Fibroblast of villous mesenchyme (primary cell): ENCODE measurements at regions not wholly inside any gene's neighbourhood (a gene's known extent, or its start where the extent isn't known, plus 50 kb on each side); places are given as distances from the start of the nearest gene placed in this dataset.
"Not testable (repeated sequence)": the region's sequence is repeated elsewhere in the genome, so short reads cannot be mapped to it uniquely, and the experiment has no call there.

ENCODE experiments used
- DNase-seq: peaks from one replicate; pipeline ENCODE4 v3.0.0-alpha.2; 2010; ENCODE audit warnings: low read depth
- H3K4me3 ChIP-seq: 2 replicates; pipeline ENCODE4 v1.5.1; 2011; ENCODE audit warnings: low read depth, mild to moderate bottlenecking, low read length
- TF ChIP-seq, protein P1 (sequence below): IDR thresholded peaks from 2 replicates; pipeline ENCODE4 v1.5.1; 2012; ENCODE audit warnings: low read depth, mild to moderate bottlenecking, low read length; ENCODE audit not compliant: insufficient read depth

- TF ChIP-seq, protein P1, sequence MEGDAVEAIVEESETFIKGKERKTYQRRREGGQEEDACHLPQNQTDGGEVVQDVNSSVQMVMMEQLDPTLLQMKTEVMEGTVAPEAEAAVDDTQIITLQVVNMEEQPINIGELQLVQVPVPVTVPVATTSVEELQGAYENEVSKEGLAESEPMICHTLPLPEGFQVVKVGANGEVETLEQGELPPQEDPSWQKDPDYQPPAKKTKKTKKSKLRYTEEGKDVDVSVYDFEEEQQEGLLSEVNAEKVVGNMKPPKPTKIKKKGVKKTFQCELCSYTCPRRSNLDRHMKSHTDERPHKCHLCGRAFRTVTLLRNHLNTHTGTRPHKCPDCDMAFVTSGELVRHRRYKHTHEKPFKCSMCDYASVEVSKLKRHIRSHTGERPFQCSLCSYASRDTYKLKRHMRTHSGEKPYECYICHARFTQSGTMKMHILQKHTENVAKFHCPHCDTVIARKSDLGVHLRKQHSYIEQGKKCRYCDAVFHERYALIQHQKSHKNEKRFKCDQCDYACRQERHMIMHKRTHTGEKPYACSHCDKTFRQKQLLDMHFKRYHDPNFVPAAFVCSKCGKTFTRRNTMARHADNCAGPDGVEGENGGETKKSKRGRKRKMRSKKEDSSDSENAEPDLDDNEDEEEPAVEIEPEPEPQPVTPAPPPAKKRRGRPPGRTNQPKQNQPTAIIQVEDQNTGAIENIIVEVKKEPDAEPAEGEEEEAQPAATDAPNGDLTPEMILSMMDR: peak; percentile 26
- H3K4me3 ChIP-seq: no peak overlapping the region
- DNase-seq: peak; percentile 32
Observed at GRCh38 chr7:118918556-118918955, 694.1 kb downstream of the ANKRD7 start.

DNA sequence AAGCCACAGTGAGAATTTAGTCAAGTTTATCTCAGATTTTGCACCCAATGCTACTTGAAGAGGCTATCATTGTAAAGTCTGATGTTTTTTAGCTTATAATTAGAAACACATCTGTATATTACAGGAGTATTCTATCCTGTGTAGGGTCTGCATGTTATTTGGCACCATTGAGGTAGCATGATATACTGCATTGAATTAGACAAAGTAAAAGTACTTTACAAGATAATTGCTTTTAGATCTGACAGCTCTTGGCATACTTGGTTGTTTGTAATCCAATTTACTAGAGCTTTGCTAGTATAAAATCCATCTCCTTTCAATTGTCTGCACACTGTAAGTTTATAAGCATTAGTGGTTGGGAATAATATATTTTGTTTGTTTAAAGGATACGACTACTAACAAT, 714.3 kb downstream of the ANKRD7 start:
- no peak overlapping the region for H3K4me3 ChIP-seq
- DNase-seq: no peak
- TF ChIP-seq, protein P1: no peak

GRCh38 chr7:118944271-118944670, 719.8 kb downstream of the ANKRD7 start:
- no peak overlapping the region for H3K4me3 ChIP-seq
- TF ChIP-seq, protein P1: no peak
- DNase-seq: no peak

GRCh38 chr7:118945911-118946682, 721.6 kb downstream of the ANKRD7 start:
- TF ChIP-seq, protein P1: no peak
- DNase-seq: no peak

GRCh38 chr7:118948508-118948907, 724.0 kb downstream of the ANKRD7 start:
- H3K4me3 ChIP-seq: no peak overlapping the region
- TF ChIP-seq, protein P1: no peak
- DNase-seq: no peak

More at GRCh38 chr7:118945911-118946682, 721.6 kb downstream of the ANKRD7 start:
- no peak overlapping the region for H3K4me3 ChIP-seq

GRCh38 chr7:118949031-118949430, 724.5 kb downstream of the ANKRD7 start:
- TF ChIP-seq, protein P1: no peak
- H3K4me3 ChIP-seq: no peak overlapping the region
- DNase-seq: peak; percentile 7

DNA sequence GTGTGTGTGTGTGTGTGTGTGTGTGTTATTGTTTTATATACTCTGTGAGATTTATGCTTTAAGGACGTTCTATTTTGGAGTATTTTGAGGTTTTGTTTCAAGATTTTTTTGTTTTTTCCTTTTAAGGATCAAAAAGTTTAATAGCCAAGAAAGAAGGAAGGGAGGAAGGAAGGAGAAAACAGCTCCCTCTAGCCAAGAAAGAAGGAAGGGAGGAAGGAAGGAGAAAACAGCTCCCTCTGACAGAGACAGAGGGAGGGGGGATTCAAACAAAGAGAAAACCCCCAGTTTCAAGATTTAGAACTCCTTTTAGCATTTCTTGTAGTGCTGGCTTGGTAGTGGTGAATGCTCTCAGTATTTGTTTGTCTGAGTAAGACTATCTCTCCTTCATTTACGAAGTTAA, 731.8 kb downstream of the ANKRD7 start:
- DNase-seq, H3K4me3 ChIP-seq: not testable (repeated sequence)
